CD4-positive, CD25-positive, alpha-beta regulatory T cell (primary cell): ENCODE measurements at regions not wholly inside any gene's neighbourhood (a gene's known extent, or its start where the extent isn't known, plus 50 kb on each side); places are given as distances from the start of the nearest gene placed in this dataset.

ENCODE experiments used
- ATAC-seq, 2 donors: fragments of 150-1000 bp; cut with Tn5 transposase; one replicate each; pipeline ENCODE4 v1.10.0; 2021; ENCODE audit warnings: low read depth in 2 of 2, moderate number of reproducible peaks in 2 of 2, moderate library complexity in 1 of 2
- DNase-seq, 3 donors: peaks; one replicate each; pipeline versions ENCODE4 v3.0.0 to v3.0.0-alpha.2; 2012 to 2022; ENCODE audit warnings: mixed read lengths in 1 of 3
- H3K27ac ChIP-seq: one replicate; pipeline ENCODE4 v1.7.0; 2013; ENCODE audit warnings: mild to moderate bottlenecking, low read length; ENCODE audit not compliant: insufficient read depth, poor library complexity, severe bottlenecking
- H3K27me3 ChIP-seq: one replicate; pipeline ENCODE4 v1.7.0; 2013; ENCODE audit warnings: low read length; ENCODE audit not compliant: control insufficient read depth, insufficient read depth
- H3K36me3 ChIP-seq: one replicate; pipeline ENCODE4 v1.7.0; 2013; ENCODE audit warnings: mild to moderate bottlenecking, low read length, moderate library complexity; ENCODE audit not compliant: control insufficient read depth, insufficient read depth
- H3K4me1 ChIP-seq: 2 replicates; pipeline ENCODE4 v1.7.0; 2013; ENCODE audit warnings: mild to moderate bottlenecking, low read length; ENCODE audit not compliant: insufficient read depth, control insufficient read depth, poor library complexity, severe bottlenecking
- H3K4me3 ChIP-seq: one replicate; pipeline ENCODE4 v1.7.0; 2013; ENCODE audit warnings: low read depth, mild to moderate bottlenecking, low read length, moderate library complexity
- H3K9me3 ChIP-seq, 2 experiments: 1 replicate in 1 of 2; 2 replicates in 1 of 2; pipeline ENCODE4 v1.7.0; 2013; ENCODE audit warnings: low read length in 2 of 2, mild to moderate bottlenecking in 1 of 2, moderate library complexity in 1 of 2; ENCODE audit not compliant: control insufficient read depth in 2 of 2
- H3K27ac Mint-ChIP-seq, 3 donors: one replicate each; pipeline ENCODE4 v1.8.0; 2020 to 2022; ENCODE audit warnings: mild to moderate bottlenecking in 3 of 3, mixed read lengths in 3 of 3, moderate library complexity in 2 of 3
- H3K27me3 Mint-ChIP-seq: one replicate; pipeline ENCODE4 v1.8.0; 2022; ENCODE audit warnings: mild to moderate bottlenecking, mixed read lengths
- H3K36me3 Mint-ChIP-seq: one replicate; pipeline ENCODE4 v1.8.0; 2020; ENCODE audit warnings: mixed read lengths
- H3K4me1 Mint-ChIP-seq, 4 donors: one replicate each; pipeline ENCODE4 v1.8.0; 2020 to 2022; ENCODE audit warnings: mixed read lengths in 4 of 4, mild to moderate bottlenecking in 1 of 4
- H3K4me3 Mint-ChIP-seq, 4 donors: one replicate each; pipeline ENCODE4 v1.8.0; 2020 to 2022; ENCODE audit warnings: mild to moderate bottlenecking in 4 of 4, mixed read lengths in 4 of 4, moderate library complexity in 3 of 4
- H3K9me3 Mint-ChIP-seq, 7 donors: one replicate each; pipeline ENCODE4 v1.8.0; 2020 to 2022; ENCODE audit warnings: mixed read lengths in 7 of 7, mild to moderate bottlenecking in 3 of 7, moderate library complexity in 2 of 7

DNA sequence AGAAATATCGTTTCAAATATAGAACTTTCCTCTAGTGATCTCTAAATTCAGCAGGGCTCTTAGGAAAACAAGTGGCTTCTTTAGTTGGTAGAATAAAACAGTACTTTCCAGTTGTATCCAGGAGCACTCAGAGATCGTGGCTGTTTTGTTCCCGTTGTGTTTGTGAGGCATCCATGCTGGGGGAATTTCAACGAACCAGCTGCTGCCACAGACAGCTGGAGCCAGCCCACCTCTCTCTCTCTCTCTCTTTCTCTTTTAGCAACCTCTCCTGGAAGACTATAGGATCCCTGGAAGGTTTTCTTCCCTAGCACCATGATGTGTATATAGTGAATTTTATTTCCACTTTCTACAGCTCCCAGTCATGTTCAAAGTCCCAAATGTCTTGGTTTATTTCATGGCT, 1116.0 kb upstream of the SEMA6A start:
- ATAC-seq (no peak), DNase-seq (no peak)
- Mint-ChIP-seq H3K36me3 (no peaks in the 10 kb centered on the region), H3K27ac (no peak overlapping the region), H3K4me3 (no peak overlapping the region), H3K9me3 (peaks cover 0 to 10% (median 2%) of the 10 kb centered on the region in 7 donors), H3K27me3 (no peaks in the 10 kb centered on the region), H3K4me1 (no peaks in the 10 kb centered on the region)
- Histone ChIP-seq H3K4me3 (no peak overlapping the region), H3K9me3 (peaks cover 0 to under 1% of the 10 kb centered on the region in 2 experiments), H3K27me3 (no peaks in the 10 kb centered on the region), H3K27ac (no peak overlapping the region), H3K36me3 (no peaks in the 10 kb centered on the region), H3K4me1 (no peaks in the 10 kb centered on the region)

DNA sequence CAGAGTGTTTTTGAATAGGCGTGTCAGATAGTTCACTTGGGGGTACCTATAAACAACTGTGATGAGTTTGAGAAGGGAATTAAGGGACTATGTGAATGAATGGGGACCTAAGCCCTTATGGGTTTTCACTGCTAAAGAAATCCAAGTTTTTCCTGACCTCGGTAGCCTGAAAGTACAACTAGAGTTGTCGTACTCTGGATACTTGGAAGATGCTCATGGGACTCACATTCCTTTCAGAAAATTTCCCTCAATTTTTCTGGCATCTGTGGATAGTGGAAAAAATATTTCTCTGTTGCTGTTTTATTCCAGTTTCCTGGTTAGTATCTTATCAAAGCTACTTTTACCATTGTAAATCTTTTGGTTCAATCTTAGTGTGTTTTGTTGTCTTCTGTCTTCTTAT, 1112.3 kb upstream of the SEMA6A start:
- Histone ChIP-seq H3K27ac (no peak overlapping the region), H3K4me3 (no peak overlapping the region), H3K4me1 (no peaks in the 10 kb centered on the region), H3K36me3 (no peaks in the 10 kb centered on the region), H3K27me3 (no peaks in the 10 kb centered on the region), H3K9me3 (no peaks in the 10 kb centered on the region)
- Mint-ChIP-seq H3K4me3 (no peak overlapping the region), H3K27me3 (no peaks in the 10 kb centered on the region), H3K36me3 (no peaks in the 10 kb centered on the region), H3K27ac (no peak overlapping the region), H3K9me3 (peaks cover 0 to 12% (median 6%) of the 10 kb centered on the region in 7 donors), H3K4me1 (no peaks in the 10 kb centered on the region)
- DNase-seq (no peak), ATAC-seq (no peak)

DNA sequence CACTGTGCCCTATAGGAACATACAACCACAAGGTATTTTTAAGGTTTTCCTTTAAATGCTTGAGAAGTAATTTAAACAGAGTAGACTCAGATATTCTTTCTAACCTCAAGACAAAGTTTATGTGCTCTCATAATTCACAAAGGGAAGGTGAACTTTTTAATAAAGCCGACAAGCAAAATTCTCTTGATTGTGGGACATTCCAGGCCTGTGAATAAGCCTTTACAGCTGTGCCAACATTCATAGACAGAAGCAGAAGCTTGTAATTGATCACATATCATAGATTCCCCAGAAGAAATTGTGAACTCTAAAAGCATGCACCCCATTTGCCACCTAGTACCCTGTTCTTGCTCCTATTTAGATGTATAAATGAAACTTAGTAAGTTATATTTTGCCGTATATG, 1107.8 kb upstream of the SEMA6A start:
- no peaks in the 10 kb centered on the region for H3K36me3 ChIP-seq
- Mint-ChIP-seq H3K27ac (no peak overlapping the region), H3K4me3 (no peak overlapping the region), H3K36me3 (no peaks in the 10 kb centered on the region), H3K9me3 (peaks cover 2 to 14% (median 8%) of the 10 kb centered on the region in 7 donors), H3K27me3 (no peaks in the 10 kb centered on the region), H3K4me1 (no peaks in the 10 kb centered on the region)
- H3K4me3 ChIP-seq: no peak overlapping the region
- ATAC-seq: no peak
- DNase-seq: no peak
- no peaks in the 10 kb centered on the region for H3K9me3 ChIP-seq
- H3K27ac ChIP-seq: no peak overlapping the region
- H3K4me1 ChIP-seq: no peaks in the 10 kb centered on the region
- H3K27me3 ChIP-seq: no peaks in the 10 kb centered on the region

DNA sequence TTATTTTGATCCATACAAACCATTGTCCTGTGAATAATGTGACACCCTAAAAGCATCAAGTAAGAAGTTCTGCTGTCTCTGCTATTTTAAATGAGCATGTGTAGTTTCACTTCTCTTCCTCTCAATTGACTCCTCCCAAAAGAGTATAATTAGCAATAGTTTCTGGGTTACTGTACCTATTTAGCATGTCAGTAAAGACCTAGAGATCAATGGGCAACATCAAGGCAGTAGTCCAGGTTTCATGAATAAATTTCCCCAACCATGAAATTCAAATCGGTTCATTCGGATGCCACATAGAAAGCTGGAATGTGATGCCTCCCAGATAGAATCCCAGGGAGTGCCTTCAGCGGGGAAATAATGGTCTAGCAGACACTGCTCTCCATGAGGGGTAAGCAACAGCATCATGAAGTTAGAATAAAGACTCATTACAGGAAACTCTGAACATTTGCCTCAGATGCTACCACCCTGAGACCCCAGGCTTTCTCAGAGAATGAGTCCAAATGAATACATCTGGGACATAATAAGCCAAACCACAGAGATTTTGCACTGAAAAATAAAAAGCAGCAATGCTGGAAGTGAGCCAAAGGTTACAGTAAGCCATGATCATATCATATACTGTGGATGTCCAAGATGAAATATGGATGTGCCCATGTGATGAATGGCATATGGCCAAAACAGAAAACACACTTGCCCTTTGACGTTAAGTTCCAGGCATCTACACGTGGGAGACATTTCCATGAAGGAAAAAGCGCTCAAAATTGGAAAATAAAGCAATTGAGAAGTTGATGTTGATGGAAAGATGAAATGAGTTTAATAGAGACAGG, 1107.0 kb upstream of the SEMA6A start:
- H3K27me3 ChIP-seq: no peaks in the 10 kb centered on the region
- no peak for DNase-seq
- no peaks in the 10 kb centered on the region for H3K36me3 ChIP-seq
- H3K9me3 ChIP-seq: no peaks in the 10 kb centered on the region
- Mint-ChIP-seq H3K27me3 (no peaks in the 10 kb centered on the region), H3K27ac (no peak overlapping the region), H3K4me1 (no peaks in the 10 kb centered on the region), H3K36me3 (no peaks in the 10 kb centered on the region), H3K9me3 (peaks cover 2 to 13% (median 8%) of the 10 kb centered on the region in 7 donors), H3K4me3 (no peak overlapping the region)
- H3K27ac ChIP-seq: no peak overlapping the region
- no peaks in the 10 kb centered on the region for H3K4me1 ChIP-seq
- ATAC-seq: no peak
- no peak overlapping the region for H3K4me3 ChIP-seq

DNA sequence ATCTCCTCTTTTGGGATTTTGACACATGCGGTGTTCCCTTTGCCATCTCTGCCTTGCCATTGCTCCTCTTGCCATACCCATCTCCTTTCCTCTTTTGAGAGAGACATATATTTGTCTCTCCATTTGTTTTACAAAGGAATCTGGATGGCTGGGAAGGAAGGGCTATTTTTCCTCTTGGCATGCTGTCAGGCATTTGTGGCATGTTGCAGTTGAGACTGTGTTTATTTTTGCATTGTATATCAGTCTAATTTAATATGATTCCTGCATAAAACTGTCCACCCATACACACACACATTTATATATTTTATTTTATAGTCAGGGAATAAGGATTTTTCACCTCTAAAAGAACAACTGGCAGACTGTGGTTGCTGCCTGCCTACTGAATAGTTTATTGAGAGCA, 1105.8 kb upstream of the SEMA6A start:
- no peaks in the 10 kb centered on the region for H3K27me3 ChIP-seq
- Mint-ChIP-seq H3K27me3 (no peaks in the 10 kb centered on the region), H3K36me3 (no peaks in the 10 kb centered on the region), H3K27ac (no peak overlapping the region), H3K4me1 (no peaks in the 10 kb centered on the region), H3K4me3 (no peak overlapping the region), H3K9me3 (peaks cover 2 to 11% (median 6%) of the 10 kb centered on the region in 7 donors)
- H3K9me3 ChIP-seq: no peaks in the 10 kb centered on the region
- no peak overlapping the region for H3K27ac ChIP-seq
- ATAC-seq: no peak
- no peak overlapping the region for H3K4me3 ChIP-seq
- no peaks in the 10 kb centered on the region for H3K36me3 ChIP-seq
- no peaks in the 10 kb centered on the region for H3K4me1 ChIP-seq
- DNase-seq: no peak

DNA sequence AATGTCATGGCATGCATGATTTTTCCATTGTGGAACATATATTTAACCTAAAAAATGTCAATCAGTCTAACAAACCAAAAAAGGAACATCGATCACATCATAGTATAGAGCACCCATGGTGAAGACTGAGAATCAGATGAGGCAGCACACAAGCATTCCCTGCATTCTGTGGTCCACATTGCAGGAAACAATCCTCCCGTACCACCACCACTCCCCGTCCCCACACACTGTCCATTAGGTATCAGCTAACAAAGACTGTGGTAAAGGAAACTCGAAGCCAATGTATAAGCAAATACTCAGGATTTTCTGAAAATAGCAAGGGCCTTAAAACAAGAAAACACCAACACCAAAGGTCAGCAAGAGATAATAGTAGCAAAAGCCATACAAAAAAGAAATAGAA, 1104.4 kb upstream of the SEMA6A start:
- ATAC-seq (no peak), DNase-seq (no peak)
- Mint-ChIP-seq H3K36me3 (no peaks in the 10 kb centered on the region), H3K9me3 (peaks cover 2 to 10% (median 6%) of the 10 kb centered on the region in 7 donors), H3K27me3 (no peaks in the 10 kb centered on the region), H3K27ac (no peak overlapping the region), H3K4me3 (no peak overlapping the region), H3K4me1 (no peaks in the 10 kb centered on the region)
- Histone ChIP-seq H3K4me3 (no peak overlapping the region), H3K9me3 (no peaks in the 10 kb centered on the region), H3K27ac (no peak overlapping the region), H3K4me1 (no peaks in the 10 kb centered on the region), H3K27me3 (no peaks in the 10 kb centered on the region), H3K36me3 (no peaks in the 10 kb centered on the region)

DNA sequence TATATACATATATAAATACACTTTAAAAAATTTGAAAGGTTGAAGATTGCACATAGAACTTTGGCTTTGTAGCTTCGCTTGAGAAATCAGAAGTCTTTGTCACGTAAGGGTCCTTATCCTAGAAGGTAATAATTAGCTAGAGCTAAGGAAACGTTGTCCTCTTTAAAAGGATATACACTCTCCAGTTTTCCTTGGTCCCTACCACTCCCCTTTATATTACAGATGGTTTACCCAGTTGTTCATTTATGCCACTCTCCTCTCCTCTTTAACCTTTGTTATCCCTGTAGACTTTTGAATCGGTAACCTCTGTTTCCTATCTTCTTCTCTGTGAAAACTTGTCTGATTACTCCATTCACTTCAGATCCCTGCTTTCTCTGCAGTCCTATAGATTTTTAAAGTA, 1101.0 kb upstream of the SEMA6A start:
- H3K9me3 ChIP-seq: no peaks in the 10 kb centered on the region
- no peak for ATAC-seq
- no peaks in the 10 kb centered on the region for H3K27me3 ChIP-seq
- no peaks in the 10 kb centered on the region for H3K36me3 ChIP-seq
- DNase-seq: no peak
- peaks cover 0 to 6% (median 1%) of the 10 kb centered on the region in 7 donors for H3K9me3 Mint-ChIP-seq
- no peaks in the 10 kb centered on the region for H3K27me3 Mint-ChIP-seq
- H3K4me3 Mint-ChIP-seq: no peak overlapping the region
- H3K4me3 ChIP-seq: no peak overlapping the region
- H3K36me3 Mint-ChIP-seq: no peaks in the 10 kb centered on the region
- H3K4me1 ChIP-seq: no peaks in the 10 kb centered on the region
- H3K4me1 Mint-ChIP-seq: no peaks in the 10 kb centered on the region
- H3K27ac ChIP-seq: no peak overlapping the region
- H3K27ac Mint-ChIP-seq: peak overlapping the region in 1 of 3 donors; percentile 54

DNA sequence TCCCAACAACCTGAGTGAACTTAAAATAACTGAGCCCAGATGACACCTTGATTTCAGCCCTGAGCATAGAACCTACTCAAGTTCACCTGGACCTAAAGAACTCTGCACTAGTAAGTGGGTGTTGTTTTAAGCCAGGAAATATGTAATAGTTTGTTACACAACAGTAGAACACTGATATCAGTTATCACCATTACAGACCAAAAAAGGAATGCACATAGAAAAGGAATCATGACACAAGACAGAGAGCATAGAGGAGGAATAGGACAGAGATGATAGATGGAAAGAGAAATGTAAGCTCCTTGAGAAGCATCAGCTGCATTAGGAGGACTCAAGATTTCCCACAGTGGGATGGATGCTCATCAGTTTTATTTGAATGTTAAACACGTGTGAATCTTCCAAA, 1096.9 kb upstream of the SEMA6A start:
- H3K27ac Mint-ChIP-seq: no peak overlapping the region
- Histone ChIP-seq H3K27ac (no peak overlapping the region), H3K4me1 (no peaks in the 10 kb centered on the region), H3K27me3 (no peaks in the 10 kb centered on the region), H3K4me3 (no peak overlapping the region), H3K36me3 (no peaks in the 10 kb centered on the region), H3K9me3 (no peaks in the 10 kb centered on the region)
- ATAC-seq (no peak), DNase-seq (no peak)
- no peaks in the 10 kb centered on the region for H3K36me3 Mint-ChIP-seq
- H3K4me3 Mint-ChIP-seq: no peak overlapping the region
- no peaks in the 10 kb centered on the region for H3K27me3 Mint-ChIP-seq
- peaks cover 0 to 6% (median 2%) of the 10 kb centered on the region in 7 donors for H3K9me3 Mint-ChIP-seq
- H3K4me1 Mint-ChIP-seq: no peaks in the 10 kb centered on the region
